ENCODE measurements at regions not wholly inside any gene's neighbourhood (a gene's known extent, or its start where the extent isn't known, plus 50 kb on each side); places are given as distances from the start of the nearest gene placed in this dataset.
A peak's percentile ranks its signal among the peaks of the same experiment; 100 is the strongest.

GRCh38 chr3:77917225-77917624 is 877.3 kb downstream of the ROBO2 start:
- no peak for TF ChIP-seq CTCF (IDR thresholded peaks at IDR 0.05; ENCODE audit: insufficient read depth, low read depth, low read length)
- DNase-seq (ENCODE audit: low read depth), result no peak
- H3K4me3 ChIP-seq (ENCODE audit: low read depth, low read length), result no peak overlapping the region

GRCh38 chr3:77919244-77919643 is 879.3 kb downstream of the ROBO2 start:
- no peak overlapping the region for H3K4me3 ChIP-seq (ENCODE audit: low read depth, low read length)
- no peak for TF ChIP-seq CTCF (IDR thresholded peaks at IDR 0.05; ENCODE audit: insufficient read depth, low read depth, low read length)
- peak; percentile 5 for DNase-seq (ENCODE audit: low read depth)

- DNase-seq (ENCODE audit: low read depth), result peak; percentile 63
- TF ChIP-seq CTCF (IDR thresholded peaks at IDR 0.05; ENCODE audit: insufficient read depth, low read depth, low read length), result no peak
- H3K4me3 ChIP-seq (ENCODE audit: low read depth, low read length), result no peak overlapping the region
Measured at GRCh38 chr3:77931255-77932009, 891.5 kb downstream of the ROBO2 start.

GRCh38 chr3:77932926-77933325 is 893.0 kb downstream of the ROBO2 start:
- DNase-seq (ENCODE audit: low read depth), result no peak
- H3K4me3 ChIP-seq (ENCODE audit: low read depth, low read length), result no peak overlapping the region
- no peak for TF ChIP-seq CTCF (IDR thresholded peaks at IDR 0.05; ENCODE audit: insufficient read depth, low read depth, low read length)

- no peak overlapping the region for H3K4me3 ChIP-seq (ENCODE audit: low read depth, low read length)
- DNase-seq (ENCODE audit: low read depth), result no peak
- TF ChIP-seq CTCF (IDR thresholded peaks at IDR 0.05; ENCODE audit: insufficient read depth, low read depth, low read length), result no peak
Measured at GRCh38 chr3:77933926-77934325, 894.0 kb downstream of the ROBO2 start.

- DNase-seq (ENCODE audit: low read depth), result no peak
- H3K4me3 ChIP-seq (ENCODE audit: low read depth, low read length), result no peak overlapping the region
- TF ChIP-seq CTCF (IDR thresholded peaks at IDR 0.05; ENCODE audit: insufficient read depth, low read depth, low read length), result no peak
Measured at GRCh38 chr3:77935418-77935817, 895.5 kb downstream of the ROBO2 start.

- no peak for DNase-seq (ENCODE audit: low read depth)
- H3K4me3 ChIP-seq (ENCODE audit: low read depth, low read length), result no peak overlapping the region
- TF ChIP-seq CTCF (IDR thresholded peaks at IDR 0.05; ENCODE audit: insufficient read depth, low read depth, low read length), result no peak
Measured at GRCh38 chr3:77939726-77940125, 899.8 kb downstream of the ROBO2 start.
